Endothelial cell (in vitro differentiated cells): ENCODE measurements at regions not wholly inside any gene's neighbourhood (a gene's known extent, or its start where the extent isn't known, plus 50 kb on each side); places are given as distances from the start of the nearest gene placed in this dataset.

Source experiments
- DNase-seq: peaks from one replicate; pipeline ENCODE4 v3.0.0; 2021; ENCODE audit warnings: low spot score
- H3K27ac Mint-ChIP-seq: one replicate; pipeline ENCODE4 v1.8.0; 2021; ENCODE audit warnings: mixed read lengths, inconsistent platforms; ENCODE audit not compliant: unreplicated experiment
- H3K27me3 Mint-ChIP-seq: one replicate; pipeline ENCODE4 v1.8.0; 2021; ENCODE audit warnings: mild to moderate bottlenecking, moderate library complexity, mixed read lengths, inconsistent platforms; ENCODE audit not compliant: unreplicated experiment
- H3K36me3 Mint-ChIP-seq: one replicate; pipeline ENCODE4 v1.8.0; 2021; ENCODE audit warnings: mild to moderate bottlenecking, low read depth, mixed read lengths, inconsistent platforms; ENCODE audit not compliant: unreplicated experiment
- H3K4me1 Mint-ChIP-seq: one replicate; pipeline ENCODE4 v1.8.0; 2021; ENCODE audit warnings: mild to moderate bottlenecking, mixed read lengths, inconsistent platforms; ENCODE audit not compliant: unreplicated experiment
- H3K4me3 Mint-ChIP-seq: one replicate; pipeline ENCODE4 v1.8.0; 2021; ENCODE audit warnings: mild to moderate bottlenecking, mixed read lengths, inconsistent platforms; ENCODE audit not compliant: unreplicated experiment
- H3K9me3 Mint-ChIP-seq: one replicate; pipeline ENCODE4 v1.8.0; 2021; ENCODE audit warnings: mixed read lengths, inconsistent platforms; ENCODE audit not compliant: unreplicated experiment
- TF ChIP-seq, protein P1 (sequence below): fragments of 200-600 bp; sonication (generic); IDR thresholded peaks from one replicate; pipeline ENCODE4 v1.5.0; 2021; ENCODE audit warnings: antibody characterized with exemption; ENCODE audit not compliant: unreplicated experiment

DNA sequence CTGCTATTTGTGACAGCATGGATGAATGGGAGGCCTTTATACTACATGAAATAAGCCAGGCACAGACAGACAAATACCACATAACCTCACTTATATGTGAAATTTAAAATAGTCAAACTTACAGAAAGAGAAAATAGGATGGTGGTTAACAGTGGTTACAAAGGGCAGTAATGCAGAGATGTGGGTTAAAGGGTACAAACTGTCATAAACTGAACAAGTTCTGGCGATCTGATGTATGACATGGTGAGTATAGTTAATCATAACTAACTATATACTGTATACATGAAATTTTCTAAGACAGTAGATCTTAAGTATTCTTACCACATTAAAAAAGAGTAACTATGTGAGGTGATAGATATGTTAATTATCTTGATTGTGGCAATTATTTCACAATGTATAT is 558.1 kb upstream of the ZNF804A start:
- no peak overlapping the region for H3K27ac Mint-ChIP-seq
- TF ChIP-seq, protein P1, sequence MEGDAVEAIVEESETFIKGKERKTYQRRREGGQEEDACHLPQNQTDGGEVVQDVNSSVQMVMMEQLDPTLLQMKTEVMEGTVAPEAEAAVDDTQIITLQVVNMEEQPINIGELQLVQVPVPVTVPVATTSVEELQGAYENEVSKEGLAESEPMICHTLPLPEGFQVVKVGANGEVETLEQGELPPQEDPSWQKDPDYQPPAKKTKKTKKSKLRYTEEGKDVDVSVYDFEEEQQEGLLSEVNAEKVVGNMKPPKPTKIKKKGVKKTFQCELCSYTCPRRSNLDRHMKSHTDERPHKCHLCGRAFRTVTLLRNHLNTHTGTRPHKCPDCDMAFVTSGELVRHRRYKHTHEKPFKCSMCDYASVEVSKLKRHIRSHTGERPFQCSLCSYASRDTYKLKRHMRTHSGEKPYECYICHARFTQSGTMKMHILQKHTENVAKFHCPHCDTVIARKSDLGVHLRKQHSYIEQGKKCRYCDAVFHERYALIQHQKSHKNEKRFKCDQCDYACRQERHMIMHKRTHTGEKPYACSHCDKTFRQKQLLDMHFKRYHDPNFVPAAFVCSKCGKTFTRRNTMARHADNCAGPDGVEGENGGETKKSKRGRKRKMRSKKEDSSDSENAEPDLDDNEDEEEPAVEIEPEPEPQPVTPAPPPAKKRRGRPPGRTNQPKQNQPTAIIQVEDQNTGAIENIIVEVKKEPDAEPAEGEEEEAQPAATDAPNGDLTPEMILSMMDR = no peak
- no peaks in the 10 kb centered on the region for H3K27me3 Mint-ChIP-seq
- DNase-seq = no peak
- H3K4me3 Mint-ChIP-seq = no peak overlapping the region
- no peaks in the 10 kb centered on the region for H3K9me3 Mint-ChIP-seq
- H3K36me3 Mint-ChIP-seq = no peaks in the 10 kb centered on the region
- no peaks in the 10 kb centered on the region for H3K4me1 Mint-ChIP-seq

DNA sequence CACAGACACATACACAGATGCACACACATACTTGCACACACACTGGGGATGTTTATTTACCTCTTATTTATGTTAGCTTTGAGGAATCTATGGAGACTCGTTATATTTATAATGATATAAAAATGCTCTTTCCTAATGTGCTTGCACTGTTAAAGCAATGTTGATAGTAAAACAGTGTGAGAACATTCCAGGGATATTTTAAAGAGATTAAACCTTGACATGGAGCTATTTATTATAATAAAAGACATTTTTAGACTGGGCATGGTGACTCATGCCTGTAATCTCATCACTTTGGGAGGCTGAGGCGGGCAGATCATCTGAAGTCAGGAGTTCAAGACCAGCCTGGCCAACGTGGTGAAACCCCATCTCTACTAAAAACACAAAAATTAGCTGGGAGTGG is 557.3 kb upstream of the ZNF804A start:
- DNase-seq = no peak
- Mint-ChIP-seq H3K27me3 (no peaks in the 10 kb centered on the region), H3K9me3 (no peaks in the 10 kb centered on the region), H3K4me3 (no peak overlapping the region), H3K27ac (no peak overlapping the region), H3K4me1 (no peaks in the 10 kb centered on the region), H3K36me3 (no peaks in the 10 kb centered on the region)
- TF ChIP-seq, protein P1 = no peak

DNA sequence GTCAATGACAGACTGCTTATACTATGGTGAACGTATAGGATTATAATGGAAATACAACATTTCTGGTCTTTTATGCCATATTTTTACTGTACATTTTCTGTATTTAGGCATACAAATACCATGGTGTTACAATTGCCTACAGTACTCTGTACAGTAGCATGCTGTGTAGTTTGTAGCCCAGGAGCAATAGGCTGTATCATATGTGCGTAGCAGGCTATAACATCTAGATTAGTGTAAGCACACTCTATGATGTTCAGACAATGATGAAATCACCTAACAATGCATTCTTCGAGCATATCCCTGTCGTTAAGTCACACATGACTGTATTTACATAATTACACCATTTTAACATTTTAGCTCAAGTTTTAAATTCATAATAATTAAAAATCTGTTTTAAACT is 556.6 kb upstream of the ZNF804A start:
- peaks cover 2% of the 10 kb centered on the region for H3K4me1 Mint-ChIP-seq
- TF ChIP-seq, protein P1 = no peak
- no peaks in the 10 kb centered on the region for H3K36me3 Mint-ChIP-seq
- no peak for DNase-seq
- H3K27me3 Mint-ChIP-seq = no peaks in the 10 kb centered on the region
- H3K27ac Mint-ChIP-seq = no peak overlapping the region
- no peaks in the 10 kb centered on the region for H3K9me3 Mint-ChIP-seq
- no peak overlapping the region for H3K4me3 Mint-ChIP-seq

DNA sequence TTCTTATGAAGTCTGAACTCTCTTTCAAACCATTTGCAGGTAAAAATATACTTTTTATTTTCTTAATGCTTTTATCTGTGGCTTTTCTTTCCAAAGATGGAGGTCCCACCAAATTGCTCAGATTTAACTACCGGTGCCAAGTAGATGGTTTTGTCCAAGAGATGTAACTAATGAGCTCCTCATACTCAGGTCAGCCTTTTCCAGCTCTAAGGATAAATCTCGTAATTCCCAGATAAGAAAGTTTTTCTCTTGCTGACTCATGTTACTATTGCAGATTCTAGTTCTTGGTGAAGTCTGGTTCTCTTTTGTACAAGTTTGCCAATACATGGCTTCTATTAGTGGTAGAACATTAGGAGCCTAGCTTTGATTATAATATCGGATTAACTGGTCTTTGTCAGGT is 550.8 kb upstream of the ZNF804A start:
- no peak overlapping the region for H3K27ac Mint-ChIP-seq
- no peaks in the 10 kb centered on the region for H3K9me3 Mint-ChIP-seq
- no peak for DNase-seq
- H3K4me3 Mint-ChIP-seq = no peak overlapping the region
- no peaks in the 10 kb centered on the region for H3K36me3 Mint-ChIP-seq
- TF ChIP-seq, protein P1 = no peak
- no peaks in the 10 kb centered on the region for H3K27me3 Mint-ChIP-seq
- H3K4me1 Mint-ChIP-seq = peaks cover 5% of the 10 kb centered on the region

DNA sequence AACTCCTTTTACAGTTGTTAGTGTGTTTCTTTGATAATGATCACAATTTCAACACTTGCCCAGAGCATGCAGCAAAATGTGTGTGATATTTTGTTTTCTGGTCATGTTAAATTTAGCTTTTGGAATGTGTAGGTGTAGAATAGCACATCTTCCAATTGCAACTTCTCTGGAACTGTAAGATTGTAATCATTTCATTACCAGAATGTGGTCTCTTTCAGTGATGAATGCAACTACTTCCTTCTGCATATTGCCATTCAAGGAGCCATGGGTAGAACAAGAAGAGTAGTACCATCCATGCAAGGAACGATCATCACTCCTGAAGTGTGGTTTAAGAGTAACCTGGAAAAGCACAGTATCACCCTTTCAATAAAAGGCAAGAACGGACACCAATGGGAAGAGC is 548.8 kb upstream of the ZNF804A start:
- H3K36me3 Mint-ChIP-seq = no peaks in the 10 kb centered on the region
- no peak overlapping the region for H3K4me3 Mint-ChIP-seq
- TF ChIP-seq, protein P1 = no peak

More for the DNA sequence above, 548.8 kb upstream of the ZNF804A start:
- H3K27me3 Mint-ChIP-seq = no peaks in the 10 kb centered on the region
- H3K27ac Mint-ChIP-seq = no peak overlapping the region
- H3K4me1 Mint-ChIP-seq = peaks cover 5% of the 10 kb centered on the region
- no peaks in the 10 kb centered on the region for H3K9me3 Mint-ChIP-seq
- DNase-seq = no peak
